Mesendoderm (in vitro differentiated cells): ENCODE measurements at regions not wholly inside any gene's neighbourhood (a gene's known extent, or its start where the extent isn't known, plus 50 kb on each side); places are given as distances from the start of the nearest gene placed in this dataset.

Experiments
- DNase-seq: peaks from one replicate; pipeline ENCODE4 v3.0.0; 2013
- H2AK5ac ChIP-seq: 2 replicates; pipeline ENCODE4 v1.6.1; 2013; ENCODE audit warnings: low read length, inconsistent platforms
- H2BK120ac ChIP-seq: 2 replicates; pipeline ENCODE4 v1.6.1; 2013; ENCODE audit warnings: low read depth, mild to moderate bottlenecking, low read length, moderate library complexity, mixed read lengths
- H2BK15ac ChIP-seq: replicated peaks from 2 replicates; pipeline ENCODE4 v1.6.1; 2013; ENCODE audit warnings: low read depth, mild to moderate bottlenecking, moderate library complexity
- H2BK5ac ChIP-seq: 2 replicates; pipeline ENCODE4 v1.6.1; 2013; ENCODE audit warnings: low read length, inconsistent platforms
- H3K18ac ChIP-seq: 2 replicates; pipeline ENCODE4 v1.6.1; 2013; ENCODE audit warnings: mild to moderate bottlenecking, low read length, mixed read lengths
- H3K23ac ChIP-seq: one replicate; pipeline ENCODE4 v1.6.1; 2013; ENCODE audit warnings: low read length
- H3K27ac ChIP-seq: 2 replicates; pipeline ENCODE4 v1.5.1; 2013; ENCODE audit warnings: low read depth, mild to moderate bottlenecking, inconsistent platforms, low read length, moderate library complexity
- H3K27me3 ChIP-seq: 2 replicates; pipeline ENCODE4 v1.6.1; 2013; ENCODE audit warnings: low read length, control low read depth, mild to moderate bottlenecking, inconsistent platforms; ENCODE audit not compliant: insufficient read depth, poor library complexity
- H3K36me3 ChIP-seq: 2 replicates; pipeline ENCODE4 v1.6.1; 2013; ENCODE audit warnings: low read length, inconsistent platforms; ENCODE audit not compliant: control insufficient read depth, insufficient read depth
- H3K4ac ChIP-seq: one replicate; pipeline ENCODE4 v1.6.1; 2013; ENCODE audit warnings: low read depth, mild to moderate bottlenecking, low read length, moderate library complexity
- H3K4me1 ChIP-seq: 2 replicates; pipeline ENCODE4 v1.6.1; 2013; ENCODE audit warnings: low read depth, low read length, inconsistent platforms; ENCODE audit not compliant: control insufficient read depth
- H3K4me2 ChIP-seq: 2 replicates; pipeline ENCODE4 v1.6.1; 2013; ENCODE audit warnings: low read length
- H3K4me3 ChIP-seq: 2 replicates; pipeline ENCODE4 v1.5.1; 2013; ENCODE audit warnings: mild to moderate bottlenecking, low read length
- H3K56ac ChIP-seq: one replicate; pipeline ENCODE4 v1.6.1; 2013; ENCODE audit warnings: low read length
- H3K79me1 ChIP-seq: 2 replicates; pipeline ENCODE4 v1.6.1; 2013; ENCODE audit warnings: low read length, inconsistent platforms
- H3K79me2 ChIP-seq: 2 replicates; pipeline ENCODE4 v1.6.1; 2013; ENCODE audit warnings: mild to moderate bottlenecking, low read length; ENCODE audit not compliant: control insufficient read depth, insufficient read depth
- H3K9ac ChIP-seq: 2 replicates; pipeline ENCODE4 v1.6.1; 2013; ENCODE audit warnings: low read length, inconsistent platforms
- H4K5ac ChIP-seq: one replicate; pipeline ENCODE4 v1.6.1; 2013; ENCODE audit warnings: low read length
- H4K8ac ChIP-seq: one replicate; pipeline ENCODE4 v1.6.1; 2013; ENCODE audit warnings: low read depth, mild to moderate bottlenecking, control low read depth, low read length, moderate library complexity
- WGBS: extraction: QIAGEN DNeasy Blood & Tissue Kit; methylation state at CpG from one replicate; pipeline ENCODE4 v1.1.7; 2013; ENCODE audit warnings: low lambda C conversion rate, missing lambda C conversion rate; ENCODE audit not compliant: insufficient coverage; ENCODE audit errors: extremely low coverage; 5-methylcytosine and 5-hydroxymethylcytosine counted together

- H3K18ac ChIP-seq = no peak overlapping the region
- no peak overlapping the region for H3K9ac ChIP-seq
- H3K23ac ChIP-seq = no peak overlapping the region
- H3K79me2 ChIP-seq = no peaks in the 10 kb centered on the region
- no peak overlapping the region for H3K4ac ChIP-seq
- no peak overlapping the region for H3K27ac ChIP-seq
- H2BK15ac ChIP-seq = no peak overlapping the region
- no peaks in the 10 kb centered on the region for H3K27me3 ChIP-seq
- no peak overlapping the region for H2BK5ac ChIP-seq
- peaks cover 2% of the 10 kb centered on the region for H3K4me1 ChIP-seq
- no peaks in the 10 kb centered on the region for H3K36me3 ChIP-seq
- no peak overlapping the region for H4K8ac ChIP-seq
- no peak overlapping the region for H2BK120ac ChIP-seq
- H2AK5ac ChIP-seq = no peak overlapping the region
- H3K4me2 ChIP-seq = no peak overlapping the region
- DNase-seq = peak; percentile 19
- no peak overlapping the region for H3K4me3 ChIP-seq
- H4K5ac ChIP-seq = no peak overlapping the region
- H3K79me1 ChIP-seq = no peaks in the 10 kb centered on the region
- H3K56ac ChIP-seq = no peak overlapping the region
Measured at GRCh38 chr3:94292151-94292550, 229.3 kb downstream of the NSUN3 start.

GRCh38 chr3:94293793-94294195, 230.9 kb downstream of the NSUN3 start:
- Histone ChIP-seq H3K36me3 (no peaks in the 10 kb centered on the region), H3K9ac (no peak overlapping the region), H3K23ac (no peak overlapping the region), H3K4me2 (no peak overlapping the region), H2BK120ac (no peak overlapping the region), H3K4me3 (no peak overlapping the region), H3K79me2 (no peaks in the 10 kb centered on the region), H4K8ac (no peak overlapping the region), H3K27me3 (no peaks in the 10 kb centered on the region), H3K4me1 (peaks cover 2% of the 10 kb centered on the region), H2BK15ac (no peak overlapping the region), H3K18ac (no peak overlapping the region), H3K56ac (no peak overlapping the region), H3K4ac (no peak overlapping the region), H3K27ac (peak overlapping the region; percentile 2), H2BK5ac (no peak overlapping the region), H3K79me1 (no peaks in the 10 kb centered on the region), H2AK5ac (no peak overlapping the region), H4K5ac (no peak overlapping the region)
- no peak for DNase-seq

GRCh38 chr3:94294806-94295205, 231.9 kb downstream of the NSUN3 start:
- no peak overlapping the region for H2BK5ac ChIP-seq
- H4K5ac ChIP-seq = no peak overlapping the region
- H3K18ac ChIP-seq = peak overlapping the region; percentile 18
- no peak overlapping the region for H2BK120ac ChIP-seq
- H3K4me1 ChIP-seq = peaks cover 2% of the 10 kb centered on the region
- no peak overlapping the region for H4K8ac ChIP-seq
- no peak overlapping the region for H3K56ac ChIP-seq
- no peak overlapping the region for H2AK5ac ChIP-seq
- H3K79me2 ChIP-seq = no peaks in the 10 kb centered on the region
- no peaks in the 10 kb centered on the region for H3K36me3 ChIP-seq
- H3K4me3 ChIP-seq = no peak overlapping the region
- no peaks in the 10 kb centered on the region for H3K27me3 ChIP-seq
- WGBS = no CpG with 5 or more reads among the region's 1 CpG
- H3K4ac ChIP-seq = no peak overlapping the region
- no peak overlapping the region for H3K23ac ChIP-seq
- H3K4me2 ChIP-seq = no peak overlapping the region
- H3K9ac ChIP-seq = no peak overlapping the region
- no peak overlapping the region for H2BK15ac ChIP-seq
- no peaks in the 10 kb centered on the region for H3K79me1 ChIP-seq
- H3K27ac ChIP-seq = no peak overlapping the region
- no peak for DNase-seq

GRCh38 chr3:94299716-94300115, 236.9 kb downstream of the NSUN3 start:
- no peak overlapping the region for H3K4me3 ChIP-seq
- H3K9ac ChIP-seq = no peak overlapping the region
- DNase-seq = no peak
- no peak overlapping the region for H3K4ac ChIP-seq
- no peak overlapping the region for H2BK120ac ChIP-seq
- H2AK5ac ChIP-seq = no peak overlapping the region
- no peaks in the 10 kb centered on the region for H3K36me3 ChIP-seq
- no peak overlapping the region for H3K27ac ChIP-seq
- no peak overlapping the region for H2BK15ac ChIP-seq
- no peak overlapping the region for H3K23ac ChIP-seq
- H3K4me1 ChIP-seq = peaks cover 2% of the 10 kb centered on the region
- no peaks in the 10 kb centered on the region for H3K27me3 ChIP-seq
- H3K79me1 ChIP-seq = no peaks in the 10 kb centered on the region
- no peak overlapping the region for H3K4me2 ChIP-seq
- no peak overlapping the region for H4K5ac ChIP-seq
- H4K8ac ChIP-seq = no peak overlapping the region
- H3K79me2 ChIP-seq = no peaks in the 10 kb centered on the region
- H3K18ac ChIP-seq = no peak overlapping the region
- H2BK5ac ChIP-seq = no peak overlapping the region
- H3K56ac ChIP-seq = no peak overlapping the region

- Histone ChIP-seq H2BK15ac (no peak overlapping the region), H3K4ac (no peak overlapping the region), H3K56ac (no peak overlapping the region), H3K36me3 (no peaks in the 10 kb centered on the region), H4K8ac (no peak overlapping the region), H2BK5ac (no peak overlapping the region), H3K27ac (no peak overlapping the region), H3K18ac (no peak overlapping the region), H3K4me1 (peaks cover 2% of the 10 kb centered on the region), H4K5ac (no peak overlapping the region), H3K4me2 (no peak overlapping the region), H3K23ac (no peak overlapping the region), H2AK5ac (no peak overlapping the region), H3K79me2 (no peaks in the 10 kb centered on the region), H2BK120ac (no peak overlapping the region), H3K4me3 (no peak overlapping the region), H3K27me3 (no peaks in the 10 kb centered on the region), H3K79me1 (no peaks in the 10 kb centered on the region), H3K9ac (no peak overlapping the region)
- DNase-seq = no peak
- no CpG with 5 or more reads among the region's 1 CpG for WGBS
Measured at GRCh38 chr3:94301366-94301765, 238.5 kb downstream of the NSUN3 start.

- H3K4ac ChIP-seq = peak overlapping the region; percentile 8
- no peak overlapping the region for H2AK5ac ChIP-seq
- no peak overlapping the region for H3K27ac ChIP-seq
- H4K8ac ChIP-seq = no peak overlapping the region
- no peak overlapping the region for H3K9ac ChIP-seq
- H3K56ac ChIP-seq = no peak overlapping the region
- no peak overlapping the region for H4K5ac ChIP-seq
- H3K23ac ChIP-seq = no peak overlapping the region
- no peak overlapping the region for H2BK15ac ChIP-seq
- H3K36me3 ChIP-seq = no peaks in the 10 kb centered on the region
- H2BK5ac ChIP-seq = no peak overlapping the region
- H3K79me1 ChIP-seq = no peaks in the 10 kb centered on the region
- DNase-seq = no peak
- no CpG with 5 or more reads among the region's 4 CpGs for WGBS
- H3K27me3 ChIP-seq = no peaks in the 10 kb centered on the region
- no peak overlapping the region for H3K4me3 ChIP-seq
- H3K18ac ChIP-seq = no peak overlapping the region
- H2BK120ac ChIP-seq = no peak overlapping the region
- H3K4me1 ChIP-seq = peaks cover 4% of the 10 kb centered on the region
- no peaks in the 10 kb centered on the region for H3K79me2 ChIP-seq
- no peak overlapping the region for H3K4me2 ChIP-seq
Measured at GRCh38 chr3:94303266-94303665, 240.4 kb downstream of the NSUN3 start.
